ENCODE measurements at regions not wholly inside any gene's neighbourhood (a gene's known extent, or its start where the extent isn't known, plus 50 kb on each side); places are given as distances from the start of the nearest gene placed in this dataset.

- TF ChIP-seq EZH2 (IDR thresholded peaks at IDR 0.05) (no peak), POLR2AphosphoS5 (IDR thresholded peaks at IDR 0.05; ENCODE audit: borderline replicate concordance, low read depth, low read length) (no peak), FOXP2 (optimal IDR thresholded peaks at IDR 0.05; ENCODE audit: control extremely low read depth, extremely low read length, insufficient read depth) (no peak)
Observed at GRCh38 chr2:64394153-64394552, 59.8 kb upstream of the LGALSL start.
